ENCODE measurements at regions not wholly inside any gene's neighbourhood (a gene's known extent, or its start where the extent isn't known, plus 50 kb on each side); places are given as distances from the start of the nearest gene placed in this dataset.

DNA sequence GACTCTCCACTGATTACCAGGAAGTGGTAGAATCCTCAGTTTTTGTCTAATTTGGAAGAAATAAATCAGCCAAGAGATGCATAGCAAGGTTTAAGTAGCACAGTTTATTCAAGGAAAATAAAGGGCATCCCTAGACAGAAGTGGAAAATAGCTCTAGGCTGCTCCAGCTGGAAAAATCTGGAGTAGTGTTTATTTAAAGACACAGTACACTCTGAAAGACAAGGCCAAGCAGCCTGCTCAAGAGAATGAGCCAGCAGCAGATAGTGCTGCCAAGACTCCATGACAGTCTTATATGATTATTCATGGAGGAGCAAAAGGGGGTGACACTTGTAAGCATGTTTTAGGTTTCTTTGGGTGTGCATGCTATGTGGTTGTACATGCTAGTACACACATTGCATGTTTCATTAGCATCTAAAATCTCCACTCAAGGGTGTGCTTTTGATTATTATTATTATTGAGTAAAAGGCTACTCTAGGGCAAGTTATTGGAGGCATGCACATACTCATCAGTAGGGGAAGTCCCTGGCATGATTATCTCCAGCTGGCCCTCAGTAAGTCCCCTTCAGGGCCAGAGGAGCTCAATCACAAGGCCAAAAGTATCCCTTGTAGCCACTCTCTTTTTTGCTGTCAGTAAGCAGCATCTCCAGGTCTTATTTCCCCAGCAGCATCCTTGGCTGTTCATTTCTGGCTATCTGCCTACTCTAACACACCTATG, 85.1 kb upstream of the USP9Y start:
- Histone ChIP-seq H3K79me2 (ENCODE audit: insufficient read depth) (no peaks in the 10 kb centered on the region), H3K36me3 (ENCODE audit: low read depth) (no peaks in the 10 kb centered on the region), H3K27me3 (replicated peaks; ENCODE audit: insufficient read depth) (no peaks in the 10 kb centered on the region), H2AFZ (no peak overlapping the region), H3K4me2 (ENCODE audit: unreplicated experiment) (no peak overlapping the region), H3K4me1 (ENCODE audit: insufficient read depth) (no peaks in the 10 kb centered on the region), H3K27ac (no peak overlapping the region), H3K9me3 (ENCODE audit: low read depth) (no peaks in the 10 kb centered on the region), H3K4me3 (no peak overlapping the region), H4K20me1 (ENCODE audit: insufficient read depth) (no peaks in the 10 kb centered on the region), H3F3A (ENCODE audit: insufficient read depth) (no peaks in the 10 kb centered on the region), H3K9ac (no peak overlapping the region), H3K9me2 (ENCODE audit: insufficient read depth) (no peaks in the 10 kb centered on the region)
- TF ChIP-seq EZH2 (IDR thresholded peaks at IDR 0.05; ENCODE audit: insufficient read depth, poor library complexity, severe bottlenecking) (no peak), EZH2phosphoT487 (IDR thresholded peaks at IDR 0.05; ENCODE audit: insufficient read depth, low read depth) (no peak)
- in situ Hi-C loops (cut with MboI): no loop called here
- DNase-seq: peak; percentile 47

DNA sequence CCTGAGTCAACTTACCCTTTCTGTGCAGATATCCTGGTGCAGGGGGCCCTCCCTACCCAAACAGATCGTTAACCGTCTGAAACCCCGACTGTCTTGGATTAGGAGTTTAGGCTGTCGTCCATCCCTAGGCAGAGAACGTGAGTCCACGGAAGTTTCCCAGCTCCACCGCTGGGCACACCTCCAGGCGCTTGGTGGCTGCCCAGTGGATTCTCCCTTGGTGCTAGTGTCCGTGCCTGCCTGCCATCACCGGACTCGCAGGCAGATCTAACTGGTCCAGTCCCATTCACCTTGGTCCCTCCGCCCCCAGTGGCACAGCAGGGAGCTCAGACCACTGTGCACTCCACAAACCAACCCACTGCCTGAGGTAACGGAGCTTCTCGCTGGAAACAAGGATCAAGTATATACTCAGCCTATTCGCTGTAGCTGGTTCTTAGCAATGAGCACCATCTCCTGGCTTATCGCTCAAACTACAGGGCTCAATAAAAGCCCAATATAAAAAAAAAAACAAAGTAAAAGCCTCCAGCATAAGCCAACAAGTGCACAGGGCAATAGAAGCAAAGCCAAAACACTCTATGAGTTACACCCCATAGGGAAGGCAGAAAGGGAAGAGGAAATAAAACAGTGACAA, 79.5 kb upstream of the USP9Y start:
- peak; percentile 74 for DNase-seq
- H3K4me1 ChIP-seq (ENCODE audit: insufficient read depth): 0 out of 2 replicates have a peak, but pooled peaks cover 5% of the 10 kb centered on the region
- H3K9ac ChIP-seq: no peak overlapping the region; the same call in 1 of the 2 replicates
- WGBS, 2 experiments (ENCODE audit: low coverage in 1 of 2, low lambda C conversion rate in 2 of 2, missing lambda C conversion rate in 2 of 2): 3 to 6% methylated on average over 10 to 11 of the region's 16 CpGs
- H3K79me2 ChIP-seq (ENCODE audit: insufficient read depth): no peaks in the 10 kb centered on the region
- in situ Hi-C loops (cut with MboI): no loop called here
- H3K27me3 ChIP-seq (replicated peaks; ENCODE audit: insufficient read depth): no peaks in the 10 kb centered on the region
- no peaks in the 10 kb centered on the region for H3K9me3 ChIP-seq (ENCODE audit: low read depth)
- H3K27ac ChIP-seq: no peak overlapping the region
- H3K9me2 ChIP-seq (ENCODE audit: insufficient read depth): no peaks in the 10 kb centered on the region
- H2AFZ ChIP-seq: peak overlapping the region; percentile 70
- TF ChIP-seq EZH2 (IDR thresholded peaks at IDR 0.05; ENCODE audit: insufficient read depth, poor library complexity, severe bottlenecking): no peak
- no peaks in the 10 kb centered on the region for H3K36me3 ChIP-seq (ENCODE audit: low read depth)
- peak overlapping the region; percentile 66 for H3K4me3 ChIP-seq
- peak overlapping the region; percentile 83 for H3K4me2 ChIP-seq (ENCODE audit: unreplicated experiment)
- H4K20me1 ChIP-seq (ENCODE audit: insufficient read depth): no peaks in the 10 kb centered on the region
- H3F3A ChIP-seq (ENCODE audit: insufficient read depth): no peaks in the 10 kb centered on the region

DNA sequence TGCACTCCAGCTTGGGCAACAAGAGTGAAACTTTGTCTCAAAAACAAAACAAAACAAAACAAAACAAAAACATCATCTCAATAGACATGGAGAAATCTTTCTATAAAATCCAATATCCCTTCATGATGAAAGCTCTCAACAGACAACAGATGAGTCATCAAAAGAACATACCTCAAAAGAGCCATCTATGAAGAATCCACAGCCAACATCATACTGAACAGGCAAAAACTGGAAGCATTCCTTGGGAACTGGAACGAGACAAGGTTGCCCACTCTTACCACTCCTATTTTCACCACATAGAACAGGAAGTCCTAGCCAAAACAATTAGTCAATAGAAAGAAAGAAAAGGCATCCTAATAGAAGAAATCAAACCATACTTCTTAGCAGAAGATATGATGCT, 77.8 kb upstream of the USP9Y start:
- 0% methylated on average over 1 of the region's 1 CpG for WGBS, 2 experiments (ENCODE audit: low coverage in 1 of 2, low lambda C conversion rate in 2 of 2, missing lambda C conversion rate in 2 of 2)
- TF ChIP-seq EZH2phosphoT487 (IDR thresholded peaks at IDR 0.05; ENCODE audit: insufficient read depth, low read depth) (no peak), EZH2 (IDR thresholded peaks at IDR 0.05; ENCODE audit: insufficient read depth, poor library complexity, severe bottlenecking) (no peak)
- DNase-seq: peak; percentile 36

DNA sequence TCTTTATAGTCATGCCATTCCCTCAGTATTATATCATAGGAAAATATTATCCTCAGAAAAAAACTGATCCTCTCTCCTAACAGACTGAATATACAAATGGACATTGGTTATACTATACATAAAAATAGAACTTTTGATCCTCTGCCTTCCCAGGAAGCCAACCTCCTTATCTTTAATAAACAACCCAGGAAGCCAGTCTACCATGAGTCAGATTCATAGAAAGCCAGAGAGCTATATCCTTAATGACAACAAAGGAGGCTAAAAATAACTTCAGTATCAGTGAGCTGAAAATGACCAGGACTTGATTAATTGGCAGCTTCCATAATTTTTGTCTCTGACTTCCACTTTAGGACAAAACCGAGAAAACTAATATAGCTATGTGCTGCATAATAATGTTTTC, 58.0 kb upstream of the USP9Y start:
- no peaks in the 10 kb centered on the region for H3K27me3 ChIP-seq (replicated peaks; ENCODE audit: insufficient read depth)
- no peak overlapping the region for H3K4me2 ChIP-seq (ENCODE audit: unreplicated experiment)
- TF ChIP-seq EZH2phosphoT487 (IDR thresholded peaks at IDR 0.05; ENCODE audit: insufficient read depth, low read depth) (no peak), EZH2 (IDR thresholded peaks at IDR 0.05; ENCODE audit: insufficient read depth, poor library complexity, severe bottlenecking) (no peak)
- H4K20me1 ChIP-seq (ENCODE audit: insufficient read depth): no peaks in the 10 kb centered on the region
- no peaks in the 10 kb centered on the region for H3K9me3 ChIP-seq (ENCODE audit: low read depth)
- no peak overlapping the region for H3K4me3 ChIP-seq
- no peaks in the 10 kb centered on the region for H3K9me2 ChIP-seq (ENCODE audit: insufficient read depth)
- in situ Hi-C loops (cut with MboI): no loop called here
- H3K79me2 ChIP-seq (ENCODE audit: insufficient read depth): no peaks in the 10 kb centered on the region
- DNase-seq: peak; percentile 47
- H3F3A ChIP-seq (ENCODE audit: insufficient read depth): no peaks in the 10 kb centered on the region
- H3K4me1 ChIP-seq (ENCODE audit: insufficient read depth): peaks cover 15% of the 10 kb centered on the region
- no peak overlapping the region for H3K9ac ChIP-seq
- WGBS, 2 experiments (ENCODE audit: low coverage in 1 of 2, low lambda C conversion rate in 2 of 2, missing lambda C conversion rate in 2 of 2): 92 to 100% methylated on average over 1 of the region's 1 CpG
- H2AFZ ChIP-seq: no peak overlapping the region
- no peak overlapping the region for H3K27ac ChIP-seq
- H3K36me3 ChIP-seq (ENCODE audit: low read depth): no peaks in the 10 kb centered on the region

More for the DNA sequence above, 77.8 kb upstream of the USP9Y start:
- no peaks in the 10 kb centered on the region for H4K20me1 ChIP-seq (ENCODE audit: insufficient read depth)
- H3K79me2 ChIP-seq (ENCODE audit: insufficient read depth): no peaks in the 10 kb centered on the region
- H3K27ac ChIP-seq: no peak overlapping the region
- H3K36me3 ChIP-seq (ENCODE audit: low read depth): no peaks in the 10 kb centered on the region
- no peaks in the 10 kb centered on the region for H3K9me2 ChIP-seq (ENCODE audit: insufficient read depth)
- H3K27me3 ChIP-seq (replicated peaks; ENCODE audit: insufficient read depth): no peaks in the 10 kb centered on the region
- no peak overlapping the region for H3K4me3 ChIP-seq
- H3F3A ChIP-seq (ENCODE audit: insufficient read depth): no peaks in the 10 kb centered on the region
- no peak overlapping the region for H3K9ac ChIP-seq
- H3K4me2 ChIP-seq (ENCODE audit: unreplicated experiment): no peak overlapping the region
- H3K9me3 ChIP-seq (ENCODE audit: low read depth): no peaks in the 10 kb centered on the region
- H2AFZ ChIP-seq: no peak overlapping the region
- in situ Hi-C loops (cut with MboI): no loop called here
- 0 out of 2 replicates have a peak, but pooled peaks cover 5% of the 10 kb centered on the region for H3K4me1 ChIP-seq (ENCODE audit: insufficient read depth)

Measured in GM23248 (cell line).